GM20000 (cell line): ENCODE measurements at regions not wholly inside any gene's neighbourhood (a gene's known extent, or its start where the extent isn't known, plus 50 kb on each side); places are given as distances from the start of the nearest gene placed in this dataset.

Experiments used
- DNase-seq: peaks from one replicate; pipeline ENCODE4 v3.0.0; 2012; ENCODE audit warnings: low spot score
- CTCF ChIP-seq: IDR thresholded peaks from 2 replicates; pipeline ENCODE4 v1.5.1; 2012; ENCODE audit warnings: mild to moderate bottlenecking, control low read depth; ENCODE audit errors: extremely low read depth, missing control alignments

GRCh38 chr9:106622164-106622487 lies 240.8 kb upstream of the ZNF462 start:
- TF ChIP-seq CTCF, result no peak
- DNase-seq, result no peak

- no peak for TF ChIP-seq CTCF
- DNase-seq, result no peak
Observed at GRCh38 chr9:106623558-106623957, 239.4 kb upstream of the ZNF462 start.

GRCh38 chr9:106625259-106625789 lies 237.6 kb upstream of the ZNF462 start:
- TF ChIP-seq CTCF, result no peak
- no peak for DNase-seq

GRCh38 chr9:106626936-106627335 lies 236.0 kb upstream of the ZNF462 start:
- DNase-seq, result no peak
- no peak for TF ChIP-seq CTCF

- DNase-seq, result no peak
- TF ChIP-seq CTCF, result no peak
Observed at GRCh38 chr9:106632621-106633020, 230.3 kb upstream of the ZNF462 start.

GRCh38 chr9:106634183-106634582 lies 228.8 kb upstream of the ZNF462 start:
- DNase-seq, result no peak
- TF ChIP-seq CTCF, result no peak

GRCh38 chr9:106634641-106635040 lies 228.3 kb upstream of the ZNF462 start:
- DNase-seq, result no peak
- TF ChIP-seq CTCF, result no peak
